H1 (cell line): ENCODE measurements at regions not wholly inside any gene's neighbourhood (a gene's known extent, or its start where the extent isn't known, plus 50 kb on each side); places are given as distances from the start of the nearest gene placed in this dataset.

Experiments
- CTCF ChIA-PET: fragments of 300-600 bp; sonication (Branson Sonifier 250); formaldehyde crosslinking; loops from one replicate; lab custom pipeline; 2021; ENCODE audit not compliant: partially characterized antibody; lab: Charles Lee
- POLR2A ChIA-PET: fragments of 300-600 bp; sonication (Branson Sonifier 250); formaldehyde crosslinking; loops from one replicate; lab custom pipeline; 2021; ENCODE audit warnings: inconsistent platforms; ENCODE audit not compliant: partially characterized antibody; lab: Charles Lee
- DNase-seq, 2 experiments: peaks; one replicate each; pipeline versions ENCODE4 v3.0.0 to v3.0.0-alpha.2; 2010 to 2022; ENCODE audit warnings: low spot score in 2 of 2, low read depth in 1 of 2, mixed read lengths in 1 of 2
- FAIRE-seq: peaks from 2 replicates; lab custom pipeline; 2011; peaks lifted over from hg19 to GRCh38; lab: Jason Lieb, UNC
- H2AFZ ChIP-seq: 2 replicates; pipeline ENCODE4 v1.8.1; 2012; ENCODE audit warnings: low read length, inconsistent platforms
- H2AK5ac ChIP-seq: 2 replicates; pipeline ENCODE4 v1.6.1; 2013; ENCODE audit warnings: low read depth, low read length
- H2BK120ac ChIP-seq: replicated peaks from 2 replicates; pipeline ENCODE3; 2013; ENCODE audit warnings: low read depth, low read length, inconsistent platforms
- H2BK12ac ChIP-seq: 2 replicates; pipeline ENCODE4 v1.6.1; 2013; ENCODE audit warnings: low read depth, low read length
- H2BK15ac ChIP-seq: 2 replicates; pipeline ENCODE4 v1.6.1; 2013; ENCODE audit warnings: low read length
- H2BK20ac ChIP-seq: 2 replicates; pipeline ENCODE4 v1.6.1; 2013; ENCODE audit warnings: low read length
- H2BK5ac ChIP-seq: 2 replicates; pipeline ENCODE4 v1.6.1; 2013; ENCODE audit warnings: low read depth, low read length
- H3K14ac ChIP-seq: 2 replicates; pipeline ENCODE4 v1.6.1; 2013; ENCODE audit warnings: inconsistent platforms; ENCODE audit not compliant: insufficient read length
- H3K18ac ChIP-seq: 2 replicates; pipeline ENCODE4 v1.6.1; 2013; ENCODE audit warnings: low read length; ENCODE audit errors: extremely low read depth
- H3K23ac ChIP-seq: 2 replicates; pipeline ENCODE4 v1.6.1; 2013; ENCODE audit warnings: inconsistent platforms; ENCODE audit not compliant: insufficient read length
- H3K23me2 ChIP-seq: 2 replicates; pipeline ENCODE4 v1.6.1; 2013; ENCODE audit warnings: low read depth, low read length
- H3K27ac ChIP-seq: 2 replicates; pipeline ENCODE4 v1.6.1; 2011; ENCODE audit warnings: low read depth, low read length, inconsistent platforms
- H3K27me3 ChIP-seq, 4 experiments: replicated peaks in 1 of 4; 1 replicate in 1 of 4; 2 replicates in 3 of 4; pipeline versions ENCODE4 v1.6.1 to v1.8.1; 2011 to 2013; ENCODE audit warnings: low read length in 3 of 4, mild to moderate bottlenecking in 3 of 4, inconsistent platforms in 2 of 4, mixed read lengths in 2 of 4, moderate library complexity in 1 of 4; ENCODE audit not compliant: control insufficient read depth in 3 of 4, insufficient read depth in 3 of 4; ENCODE audit errors: extremely low read depth in 1 of 4
- H3K36me3 ChIP-seq, 4 experiments: 2 replicates each; pipeline versions ENCODE4 v1.6.1 to v1.8.1; 2011 to 2013; ENCODE audit warnings: mild to moderate bottlenecking in 4 of 4, low read length in 3 of 4, moderate library complexity in 2 of 4, control low read depth in 1 of 4, inconsistent platforms in 1 of 4; ENCODE audit not compliant: insufficient read depth in 4 of 4, control insufficient read depth in 2 of 4
- H3K4ac ChIP-seq: replicated peaks from 2 replicates; pipeline ENCODE3; 2013; ENCODE audit warnings: low read length, low read depth, mixed read lengths, inconsistent platforms; ENCODE audit not compliant: insufficient read length
- H3K4me1 ChIP-seq, 4 experiments: replicated peaks in 1 of 4; 1 replicate in 1 of 4; 2 replicates in 3 of 4; pipeline versions ENCODE4 v1.6.1 to v1.8.1; 2011 to 2013; ENCODE audit warnings: low read length in 3 of 4, inconsistent platforms in 2 of 4, mixed read lengths in 1 of 4; ENCODE audit not compliant: insufficient read depth in 4 of 4, control insufficient read depth in 3 of 4
- H3K4me2 ChIP-seq, 2 experiments: 2 replicates each; pipeline versions ENCODE4 v1.6.1 to v1.8.1; 2011 to 2013; ENCODE audit warnings: low read depth in 2 of 2, low read length in 2 of 2, control low read depth in 1 of 2, inconsistent platforms in 1 of 2, mild to moderate bottlenecking in 1 of 2; ENCODE audit not compliant: insufficient read depth in 1 of 2
- H3K4me3 ChIP-seq, 4 experiments: fragments of 200-600, 300-600 bp in 1 of 4; sonication (generic), shearing (Covaris generic), sonication (Bioruptor Twin) in 1 of 4; 2 replicates each; pipeline versions ENCODE4 v1.5.1 to v1.8.1; 2011 to 2016; ENCODE audit warnings: low read length in 4 of 4, low read depth in 3 of 4, control low read depth in 2 of 4, inconsistent platforms in 2 of 4, mild to moderate bottlenecking in 2 of 4, mixed read lengths in 1 of 4, moderate library complexity in 1 of 4; ENCODE audit not compliant: insufficient read depth in 2 of 4; ENCODE audit errors: extremely low read depth in 1 of 4
- H3K56ac ChIP-seq: replicated peaks from 2 replicates; pipeline ENCODE3; 2013; ENCODE audit warnings: low read depth, mild to moderate bottlenecking, mixed read lengths, low read length, inconsistent platforms; ENCODE audit not compliant: insufficient read length
- H3K79me1 ChIP-seq: 2 replicates; pipeline ENCODE4 v1.6.1; 2013; ENCODE audit warnings: low read depth, low read length, control low read depth
- H3K79me2 ChIP-seq, 2 experiments: 2 replicates each; pipeline versions ENCODE4 v1.6.1 to v1.8.1; 2012 to 2013; ENCODE audit warnings: low read length in 2 of 2, mild to moderate bottlenecking in 2 of 2, inconsistent platforms in 1 of 2; ENCODE audit not compliant: insufficient read depth in 2 of 2, control insufficient read depth in 1 of 2
- H3K9ac ChIP-seq, 4 experiments: replicated peaks in 1 of 4; 1 replicate in 1 of 4; 2 replicates in 3 of 4; pipeline versions ENCODE4 v1.6.1 to v1.8.1; 2011 to 2013; ENCODE audit warnings: low read depth in 3 of 4, low read length in 3 of 4, control low read depth in 2 of 4, mild to moderate bottlenecking in 2 of 4, moderate library complexity in 2 of 4, inconsistent platforms in 1 of 4; ENCODE audit errors: extremely low read depth in 1 of 4
- H3K9me3 ChIP-seq, 2 experiments: 2 replicates each; pipeline versions ENCODE4 v1.6.1 to v1.8.1; 2012 to 2013; ENCODE audit warnings: mild to moderate bottlenecking in 2 of 2, moderate library complexity in 2 of 2, control low read depth in 1 of 2, inconsistent platforms in 1 of 2, low read depth in 1 of 2, low read length in 1 of 2, mixed read lengths in 1 of 2; ENCODE audit not compliant: insufficient read depth in 2 of 2
- H4K20me1 ChIP-seq, 2 experiments: replicated peaks in 1 of 2; 2 replicates each; pipeline versions ENCODE3 to v1.8.1; 2011 to 2013; ENCODE audit warnings: inconsistent platforms in 2 of 2, low read length in 2 of 2, mild to moderate bottlenecking in 1 of 2; ENCODE audit not compliant: insufficient read depth in 2 of 2, control insufficient read depth in 1 of 2
- H4K5ac ChIP-seq: 2 replicates; pipeline ENCODE4 v1.6.1; 2013; ENCODE audit warnings: low read length, low read depth, mixed read lengths, inconsistent platforms; ENCODE audit not compliant: insufficient read length
- H4K8ac ChIP-seq: 2 replicates; pipeline ENCODE4 v1.8.0; 2013; ENCODE audit warnings: mild to moderate bottlenecking, moderate library complexity, low read length, inconsistent platforms; ENCODE audit not compliant: insufficient read depth; ENCODE audit errors: extremely low read depth
- H4K91ac ChIP-seq: replicated peaks from 2 replicates; pipeline ENCODE3; 2013; ENCODE audit warnings: low read length, mixed read lengths, inconsistent platforms; ENCODE audit not compliant: insufficient read length
- ASH2L ChIP-seq: fragments of 200-600, 300-600 bp; sonication (generic); IDR thresholded peaks from one replicate; pipeline ENCODE4 v1.7.1; 2017; ENCODE audit warnings: low read length
- EGR1 ChIP-seq: IDR thresholded peaks from 2 replicates; pipeline ENCODE4 v1.6.1; 2011; ENCODE audit warnings: low read depth, low read length, borderline replicate concordance
- GTF2F1 ChIP-seq: IDR thresholded peaks from 2 replicates; pipeline ENCODE4 v1.6.1; 2012; ENCODE audit warnings: low read depth, low read length, improper control_type of control experiment, borderline replicate concordance
- HDAC2 ChIP-seq, 2 experiments: fragments of 300-600 bp in 1 of 2; sonication (generic) in 1 of 2; IDR thresholded peaks; 2 replicates each; pipeline ENCODE4 v1.6.1; 2011 to 2012; ENCODE audit warnings: low read depth in 2 of 2, low read length in 2 of 2, mild to moderate bottlenecking in 2 of 2, moderate library complexity in 2 of 2, borderline replicate concordance in 1 of 2, inconsistent platforms in 1 of 2
- MAFK ChIP-seq: IDR thresholded peaks from 2 replicates; pipeline ENCODE4 v1.6.1; 2012; ENCODE audit warnings: low read depth, mild to moderate bottlenecking, improper control_type of control experiment, low read length
- RAD21 ChIP-seq, 2 experiments: IDR thresholded peaks in 1 of 2; conservative IDR thresholded peaks in 1 of 2; 2 replicates each; pipeline ENCODE4 v1.6.1; 2011; ENCODE audit warnings: low read depth in 2 of 2, low read length in 2 of 2, improper control_type of control experiment in 1 of 2, inconsistent platforms in 1 of 2, mild to moderate bottlenecking in 1 of 2, moderate library complexity in 1 of 2
- WGBS, 2 experiments: shearing (Covaris generic) in 1 of 2; methylation state at CpG; one replicate each; pipeline versions ENCODE4 v1.1.6 to v1.1.7; 2013 to 2015; ENCODE audit warnings: low lambda C conversion rate in 2 of 2, mixed read lengths in 2 of 2, inconsistent platforms in 1 of 2, low coverage in 1 of 2, missing lambda C conversion rate in 1 of 2; ENCODE audit not compliant: insufficient replicate concordance in 2 of 2, insufficient coverage in 1 of 2, insufficient read length in 1 of 2; ENCODE audit errors: extremely low coverage in 1 of 2, missing lambda C conversion rate in 1 of 2; 5-methylcytosine and 5-hydroxymethylcytosine counted together
- TF ChIP-seq, protein P1 (sequence below): IDR thresholded peaks from 2 replicates; pipeline ENCODE4 v1.6.1; 2012; ENCODE audit warnings: low read length, inconsistent platforms
- TF ChIP-seq, protein P2 (sequence below): IDR thresholded peaks from 2 replicates; pipeline ENCODE4 v1.6.1; 2011; ENCODE audit warnings: low read depth, mild to moderate bottlenecking, low read length; ENCODE audit not compliant: insufficient read depth

DNA sequence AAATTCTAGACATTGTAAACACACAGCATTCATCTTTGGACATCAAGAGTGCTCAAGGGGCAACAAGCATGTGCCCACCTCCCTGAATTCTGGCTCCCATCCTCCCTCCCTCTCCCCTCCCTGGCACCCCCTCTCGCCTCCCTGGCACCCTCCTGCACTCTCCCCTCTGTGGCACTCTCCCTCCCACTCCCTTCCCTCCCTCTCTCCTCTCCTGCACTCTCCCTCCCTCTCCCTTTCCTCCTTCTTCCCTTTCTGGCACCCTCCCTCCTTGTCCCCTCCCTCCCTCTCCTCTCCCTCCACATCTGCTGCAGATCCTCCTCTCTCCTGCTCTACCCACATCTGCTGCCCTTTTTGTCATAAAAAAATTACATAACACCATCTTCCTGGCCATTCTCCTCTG, 113.0 kb upstream of the SLC22A23 start:
- WGBS, 2 experiments: no CpG with 5 or more reads among the region's 1 CpG
- no peaks in the 10 kb centered on the region for H3K9me3 ChIP-seq
- H3K14ac ChIP-seq: no peak overlapping the region
- H3K27ac ChIP-seq: no peak overlapping the region
- H2AFZ ChIP-seq: no peak overlapping the region
- H2BK12ac ChIP-seq: no peak overlapping the region
- H3K79me2 ChIP-seq: no peaks in the 10 kb centered on the region
- no peak overlapping the region for H3K4ac ChIP-seq
- DNase-seq (no peak), FAIRE-seq (no peak)
- no peaks in the 10 kb centered on the region for H3K36me3 ChIP-seq
- no peak overlapping the region for H3K56ac ChIP-seq
- ChIA-PET CTCF (no interaction called here), POLR2A (no interaction called here)
- H2BK20ac ChIP-seq: no peak overlapping the region
- no peaks in the 10 kb centered on the region for H3K23me2 ChIP-seq
- no peaks in the 10 kb centered on the region for H4K20me1 ChIP-seq
- no peaks in the 10 kb centered on the region; a peak in 1 of 7 replicates for H3K4me1 ChIP-seq
- H4K91ac ChIP-seq: no peak overlapping the region
- no peak for TF ChIP-seq HDAC2 (IDR thresholded peaks at IDR 0.05; ENCODE audit: borderline replicate concordance in 1 of 2, low read depth in 2 of 2, low read length in 2 of 2)
- no peak for TF ChIP-seq MAFK
- TF ChIP-seq RAD21 (IDR thresholded peaks at IDR 0.05 in 1 of 2, conservative IDR thresholded peaks at IDR 0.05 in 1 of 2; ENCODE audit: low read depth in 2 of 2, low read length in 2 of 2): no peak
- TF ChIP-seq, protein P1, sequence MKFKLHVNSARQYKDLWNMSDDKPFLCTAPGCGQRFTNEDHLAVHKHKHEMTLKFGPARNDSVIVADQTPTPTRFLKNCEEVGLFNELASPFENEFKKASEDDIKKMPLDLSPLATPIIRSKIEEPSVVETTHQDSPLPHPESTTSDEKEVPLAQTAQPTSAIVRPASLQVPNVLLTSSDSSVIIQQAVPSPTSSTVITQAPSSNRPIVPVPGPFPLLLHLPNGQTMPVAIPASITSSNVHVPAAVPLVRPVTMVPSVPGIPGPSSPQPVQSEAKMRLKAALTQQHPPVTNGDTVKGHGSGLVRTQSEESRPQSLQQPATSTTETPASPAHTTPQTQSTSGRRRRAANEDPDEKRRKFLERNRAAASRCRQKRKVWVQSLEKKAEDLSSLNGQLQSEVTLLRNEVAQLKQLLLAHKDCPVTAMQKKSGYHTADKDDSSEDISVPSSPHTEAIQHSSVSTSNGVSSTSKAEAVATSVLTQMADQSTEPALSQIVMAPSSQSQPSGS: no peak
- TF ChIP-seq, protein P2, sequence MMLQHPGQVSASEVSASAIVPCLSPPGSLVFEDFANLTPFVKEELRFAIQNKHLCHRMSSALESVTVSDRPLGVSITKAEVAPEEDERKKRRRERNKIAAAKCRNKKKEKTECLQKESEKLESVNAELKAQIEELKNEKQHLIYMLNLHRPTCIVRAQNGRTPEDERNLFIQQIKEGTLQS: no peak
- TF ChIP-seq GTF2F1: no peak
- TF ChIP-seq ASH2L: no peak
- TF ChIP-seq EGR1: peak; percentile 66; the same call in 1 of the 2 replicates
- H2BK120ac ChIP-seq: no peak overlapping the region
- no peak overlapping the region for H2BK5ac ChIP-seq
- no peak overlapping the region for H3K9ac ChIP-seq
- H2BK15ac ChIP-seq: no peak overlapping the region
- no peak overlapping the region for H3K23ac ChIP-seq
- no peak overlapping the region for H3K4me3 ChIP-seq
- no peaks in the 10 kb centered on the region for H3K79me1 ChIP-seq
- H4K8ac ChIP-seq: no peak overlapping the region
- no peak overlapping the region for H4K5ac ChIP-seq
- no peak overlapping the region for H3K18ac ChIP-seq
- H3K4me2 ChIP-seq: no peak overlapping the region
- H3K27me3 ChIP-seq: no peaks in the 10 kb centered on the region
- no peak overlapping the region for H2AK5ac ChIP-seq
